ENCODE measurements at regions not wholly inside any gene's neighbourhood (a gene's known extent, or its start where the extent isn't known, plus 50 kb on each side); places are given as distances from the start of the nearest gene placed in this dataset.
A peak's percentile ranks its signal among the peaks of the same experiment; 100 is the strongest.

GRCh38 chr9:88706193-88707113, 171.5 kb downstream of the NXNL2 start (continued):
- TF ChIP-seq RERE (CRISPR knock-in tag; IDR thresholded peaks at IDR 0.05; ENCODE audit: low read depth), result no peak; the same call in 1 of the 2 replicates
- peak; percentile 70 for TF ChIP-seq MTF2 (CRISPR knock-in tag; IDR thresholded peaks at IDR 0.05; ENCODE audit: borderline replicate concordance)
- TF ChIP-seq ZNF501 (CRISPR knock-in tag; IDR thresholded peaks at IDR 0.05), result peak; percentile 76; the same call in 1 of the 2 replicates
- peak; percentile 68; the same call in 1 of the 2 replicates for TF ChIP-seq KDM3A (CRISPR knock-in tag; IDR thresholded peaks at IDR 0.05; ENCODE audit: low read depth)
- peak; percentile 79 for TF ChIP-seq MED1 (CRISPR knock-in tag; IDR thresholded peaks at IDR 0.05)
- peak; percentile 88 for TF ChIP-seq KAT8 (CRISPR knock-in tag; IDR thresholded peaks at IDR 0.05)
- TF ChIP-seq ZHX1 (CRISPR knock-in tag; IDR thresholded peaks at IDR 0.05; ENCODE audit: low read depth), result no peak
- peak; percentile 89; the same call in 1 of the 2 replicates for TF ChIP-seq ZNF343 (CRISPR knock-in tag; IDR thresholded peaks at IDR 0.05)
- peak; percentile 87 for TF ChIP-seq HNF4G (IDR thresholded peaks at IDR 0.05; ENCODE audit: borderline replicate concordance, low read depth, low read length)
- peak; percentile 78; the same call in 1 of the 2 replicates for TF ChIP-seq HNF4G (CRISPR knock-in tag; IDR thresholded peaks at IDR 0.05; ENCODE audit: borderline replicate concordance, low read depth)
- no peak for TF ChIP-seq MTA3 (CRISPR knock-in tag; IDR thresholded peaks at IDR 0.05)
- TF ChIP-seq FOXA1 (IDR thresholded peaks at IDR 0.05), result peak; percentile 78
- TF ChIP-seq FOXA1 (CRISPR knock-in tag; IDR thresholded peaks at IDR 0.05), result peak; percentile 97
- peak; percentile 47; the same call in 1 of the 2 replicates for TF ChIP-seq MAFF (IDR thresholded peaks at IDR 0.05; ENCODE audit: low read depth, low read length)
- TF ChIP-seq ZNF160 (CRISPR knock-in tag; IDR thresholded peaks at IDR 0.05), result no peak
- TF ChIP-seq IRF2 (CRISPR knock-in tag; IDR thresholded peaks at IDR 0.05), result no peak; the same call in none of the 2 replicates
- TF ChIP-seq RFX1 (IDR thresholded peaks at IDR 0.05), result no peak
- TF ChIP-seq NFIC (IDR thresholded peaks at IDR 0.05; ENCODE audit: low read length), result no peak
- no peak for TF ChIP-seq DDIT3 (CRISPR knock-in tag; IDR thresholded peaks at IDR 0.05)
- TF ChIP-seq, protein P1, sequence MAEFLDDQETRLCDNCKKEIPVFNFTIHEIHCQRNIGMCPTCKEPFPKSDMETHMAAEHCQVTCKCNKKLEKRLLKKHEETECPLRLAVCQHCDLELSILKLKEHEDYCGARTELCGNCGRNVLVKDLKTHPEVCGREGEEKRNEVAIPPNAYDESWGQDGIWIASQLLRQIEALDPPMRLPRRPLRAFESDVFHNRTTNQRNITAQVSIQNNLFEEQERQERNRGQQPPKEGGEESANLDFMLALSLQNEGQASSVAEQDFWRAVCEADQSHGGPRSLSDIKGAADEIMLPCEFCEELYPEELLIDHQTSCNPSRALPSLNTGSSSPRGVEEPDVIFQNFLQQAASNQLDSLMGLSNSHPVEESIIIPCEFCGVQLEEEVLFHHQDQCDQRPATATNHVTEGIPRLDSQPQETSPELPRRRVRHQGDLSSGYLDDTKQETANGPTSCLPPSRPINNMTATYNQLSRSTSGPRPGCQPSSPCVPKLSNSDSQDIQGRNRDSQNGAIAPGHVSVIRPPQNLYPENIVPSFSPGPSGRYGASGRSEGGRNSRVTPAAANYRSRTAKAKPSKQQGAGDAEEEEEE (CRISPR knock-in tag; IDR thresholded peaks at IDR 0.05; ENCODE audit: borderline replicate concordance), result no peak
